Endothelial cell of umbilical vein (primary cell): ENCODE measurements at regions not wholly inside any gene's neighbourhood (a gene's known extent, or its start where the extent isn't known, plus 50 kb on each side); places are given as distances from the start of the nearest gene placed in this dataset.
A peak's percentile ranks its signal among the peaks of the same experiment; 100 is the strongest.

Experiments used
- BruUV-seq: library from RNA; stranded (reverse); fragments of 400-500 nt; replicated peaks from 2 replicates; lab custom pipeline; 2021; lab: Mats Ljungman, UMichigan
- CTCF ChIA-PET: fragments of 300-600, 350-600 bp; sonication (Branson Sonifier 250); formaldehyde crosslinking; loops from one replicate; lab custom pipeline; 2021; ENCODE audit warnings: antibody characterized with exemption, inconsistent platforms; lab: Charles Lee
- POLR2A ChIA-PET: fragments of 300-600, 350-600 bp; sonication (Branson Sonifier 250); formaldehyde crosslinking; loops from one replicate; lab custom pipeline; 2021; ENCODE audit warnings: antibody characterized with exemption, inconsistent platforms; lab: Charles Lee
- DNase-seq: peaks from one replicate; pipeline ENCODE4 v3.0.0-alpha.2; 2011; ENCODE audit warnings: low read depth, low spot score
- FAIRE-seq: peaks from 2 replicates; lab custom pipeline; 2011; peaks lifted over from hg19 to GRCh38; lab: Jason Lieb, UNC
- H2AFZ ChIP-seq: 2 replicates; pipeline ENCODE4 v1.6.0; 2012; ENCODE audit warnings: low read depth, low read length, control low read depth, inconsistent platforms
- H3K27ac ChIP-seq: 2 replicates; pipeline ENCODE4 v1.5.1; 2011; ENCODE audit warnings: low read depth, mild to moderate bottlenecking, control low read depth, low read length, moderate library complexity; ENCODE audit not compliant: insufficient read depth
- H3K27me3 ChIP-seq, 2 experiments: 2 replicates each; pipeline versions ENCODE4 v1.6.0 to v1.6.1; 2011; ENCODE audit warnings: low read length in 2 of 2, mixed read lengths in 1 of 2; ENCODE audit not compliant: control insufficient read depth in 2 of 2, insufficient read depth in 2 of 2
- H3K36me3 ChIP-seq, 2 experiments: 2 replicates in 1 of 2; 3 replicates in 1 of 2; pipeline ENCODE4 v1.5.1; 2011; ENCODE audit warnings: low read length in 2 of 2, mild to moderate bottlenecking in 1 of 2, moderate library complexity in 1 of 2; ENCODE audit not compliant: control insufficient read depth in 2 of 2, insufficient read depth in 2 of 2; ENCODE audit errors: extremely low read depth in 1 of 2
- H3K4me1 ChIP-seq: 3 replicates; pipeline ENCODE4 v1.5.1; 2011; ENCODE audit warnings: mild to moderate bottlenecking, low read length; ENCODE audit not compliant: control insufficient read depth, insufficient read depth; ENCODE audit errors: extremely low read depth
- H3K4me2 ChIP-seq: 2 replicates; pipeline ENCODE4 v1.6.1; 2011; ENCODE audit warnings: low read length, control low read depth, mixed read lengths; ENCODE audit not compliant: insufficient read depth
- H3K4me3 ChIP-seq, 3 experiments: fragments of 200-600 bp in 1 of 3; sonication (generic), shearing (Covaris generic) in 1 of 3; replicated peaks in 1 of 3; 2 replicates each; pipeline ENCODE4 v1.5.1; 2011 to 2016; ENCODE audit warnings: control low read depth in 3 of 3, low read length in 3 of 3, mild to moderate bottlenecking in 2 of 3, inconsistent platforms in 1 of 3, low read depth in 1 of 3, moderate library complexity in 1 of 3; ENCODE audit not compliant: insufficient read depth in 1 of 3
- H3K79me2 ChIP-seq: 2 replicates; pipeline ENCODE4 v1.6.0; 2012; ENCODE audit warnings: low read length, inconsistent platforms; ENCODE audit not compliant: control insufficient read depth, insufficient read depth
- H3K9ac ChIP-seq: replicated peaks from 2 replicates; pipeline ENCODE3; 2011; ENCODE audit warnings: low read length, control low read depth; ENCODE audit not compliant: insufficient read depth; ENCODE audit errors: extremely low read depth
- H3K9me1 ChIP-seq: replicated peaks from 3 replicates; pipeline ENCODE4 v1.6.0; 2011; ENCODE audit warnings: mild to moderate bottlenecking, low read length; ENCODE audit not compliant: control insufficient read depth, insufficient read depth; ENCODE audit errors: extremely low read depth
- H3K9me3 ChIP-seq: replicated peaks from 2 replicates; pipeline ENCODE4 v1.5.1; 2012; ENCODE audit warnings: low read length, inconsistent platforms; ENCODE audit not compliant: control insufficient read depth, insufficient read depth
- H4K20me1 ChIP-seq: replicated peaks from 2 replicates; pipeline ENCODE3; 2011; ENCODE audit warnings: mild to moderate bottlenecking, low read length; ENCODE audit not compliant: control insufficient read depth, insufficient read depth; ENCODE audit errors: extremely low read depth
- CTCF ChIP-seq, 2 donors: IDR thresholded peaks; 1 replicate in 1 of 2; 2 replicates in 1 of 2; pipeline ENCODE4 v1.5.1; 2011; ENCODE audit warnings: low read length in 2 of 2, mild to moderate bottlenecking in 2 of 2, moderate library complexity in 2 of 2, control low read depth in 1 of 2, inconsistent platforms in 1 of 2, low read depth in 1 of 2; ENCODE audit not compliant: insufficient read depth in 1 of 2; ENCODE audit errors: extremely low read depth in 1 of 2
- EZH2 ChIP-seq: IDR thresholded peaks from 2 replicates; pipeline ENCODE4 v1.6.1; 2012; ENCODE audit warnings: borderline replicate concordance, low read depth, mild to moderate bottlenecking, moderate library complexity, low read length, inconsistent platforms; ENCODE audit not compliant: severe bottlenecking
- FOS ChIP-seq: IDR thresholded peaks from 2 replicates; pipeline ENCODE4 v1.6.1; 2011; ENCODE audit warnings: mild to moderate bottlenecking, low read length, moderate library complexity, borderline replicate concordance; ENCODE audit not compliant: insufficient read depth
- GATA2 ChIP-seq: IDR thresholded peaks from 2 replicates; pipeline ENCODE4 v1.7.0; 2011; ENCODE audit warnings: low read depth, mild to moderate bottlenecking, moderate library complexity, mixed read lengths, low read length; ENCODE audit not compliant: insufficient read length, insufficient read depth
- JUN ChIP-seq: IDR thresholded peaks from 2 replicates; pipeline ENCODE4 v1.6.1; 2011; ENCODE audit warnings: borderline replicate concordance, low read depth; ENCODE audit not compliant: insufficient read length, insufficient read depth
- MAX ChIP-seq: IDR thresholded peaks from 2 replicates; pipeline ENCODE4 v1.6.1; 2011; ENCODE audit not compliant: insufficient read depth, insufficient read length
- MYC ChIP-seq: IDR thresholded peaks from one replicate; pipeline ENCODE4 v1.6.1; 2011; ENCODE audit warnings: mild to moderate bottlenecking, low read depth, low read length
- POLR2A ChIP-seq: IDR thresholded peaks from 2 replicates; pipeline ENCODE4 v1.6.1; 2012; ENCODE audit warnings: low read depth, mild to moderate bottlenecking, control low read depth, low read length
- POLR2AphosphoS5 ChIP-seq: IDR thresholded peaks from 2 replicates; pipeline ENCODE4 v1.6.1; 2012; ENCODE audit warnings: low read depth, mild to moderate bottlenecking, control low read depth, low read length, moderate library complexity; ENCODE audit not compliant: insufficient read depth
- dilution Hi-C: fragments of 300-500 bp; cut with MboI; formaldehyde crosslinking; loops from one replicate; pipeline ENCODE4 v1.15.0; 2019; ENCODE audit warnings: low sequenced_read_pairs; ENCODE audit not compliant: extremely low pct_ligation_motif_present
- intact Hi-C: fragments of 100-400 bp; cut with micrococcal nuclease; formaldehyde crosslinking; loops from one replicate; pipeline ENCODE4 v1.10.0; 2022

GRCh38 chr7:17130281-17131059 lies 168.0 kb upstream of the AHR start:
- dilution Hi-C loops: no loop called here
- TF ChIP-seq EZH2 (no peak), JUN (no peak), FOS (no peak), GATA2 (no peak), MAX (no peak), POLR2A (no peak), POLR2AphosphoS5 (no peak), MYC (no peak), CTCF (IDR thresholded peaks at IDR 0.05; ENCODE audit: extremely low read depth in 1 of 2, insufficient read depth in 1 of 2, low read depth in 1 of 2, low read length in 2 of 2) (no peak)
- no peak overlapping the region for H3K9ac ChIP-seq
- CTCF ChIA-PET: interaction anchor here (0.8 to 1.6 kb wide), 10 partner anchors 9 to 171 kb away, joined by 3 to 11 read pairs (median 4); no protein-coding TSS in a partner anchor
- BruUV-seq: no TSS peak
- no peaks in the 10 kb centered on the region for H3K9me1 ChIP-seq
- peak overlapping the region; percentile 26 for H3K4me2 ChIP-seq
- POLR2A ChIA-PET: no interaction called here
- H2AFZ ChIP-seq: peak overlapping the region; percentile 91
- H3K4me3 ChIP-seq: peak overlapping the region in 1 of 3 experiments; percentile 8
- DNase-seq: peak; percentile 81
- H3K27me3 ChIP-seq: no peaks in the 10 kb centered on the region
- intact Hi-C loops: no loop called here
- no peaks in the 10 kb centered on the region for H3K9me3 ChIP-seq
- no peaks in the 10 kb centered on the region for H3K79me2 ChIP-seq
- peak; percentile 59 for FAIRE-seq
- no peaks in the 10 kb centered on the region for H4K20me1 ChIP-seq
- H3K36me3 ChIP-seq: no peaks in the 10 kb centered on the region
- H3K4me1 ChIP-seq: no peaks in the 10 kb centered on the region
- H3K27ac ChIP-seq: no peak overlapping the region
